HEK293 (cell line): ENCODE measurements at regions not wholly inside any gene's neighbourhood (a gene's known extent, or its start where the extent isn't known, plus 50 kb on each side); places are given as distances from the start of the nearest gene placed in this dataset.
"Not testable (repeated sequence)": the region's sequence is repeated elsewhere in the genome, so short reads cannot be mapped to it uniquely, and the experiment has no call there.

Experiments
- SETDB1 ChIP-seq: IDR thresholded peaks from one replicate; pipeline ENCODE4 v1.6.1; 2017; ENCODE audit warnings: mild to moderate bottlenecking, low read length, moderate library complexity, mixed read lengths; ENCODE audit not compliant: insufficient read length
- ZBTB1 ChIP-seq: fragments of 450-650 bp; formaldehyde crosslinking; IDR thresholded peaks from 2 replicates; pipeline ENCODE4 v1.5.1; 2016; ENCODE audit warnings: missing biosample characterization, missing genetic modification characterization

DNA sequence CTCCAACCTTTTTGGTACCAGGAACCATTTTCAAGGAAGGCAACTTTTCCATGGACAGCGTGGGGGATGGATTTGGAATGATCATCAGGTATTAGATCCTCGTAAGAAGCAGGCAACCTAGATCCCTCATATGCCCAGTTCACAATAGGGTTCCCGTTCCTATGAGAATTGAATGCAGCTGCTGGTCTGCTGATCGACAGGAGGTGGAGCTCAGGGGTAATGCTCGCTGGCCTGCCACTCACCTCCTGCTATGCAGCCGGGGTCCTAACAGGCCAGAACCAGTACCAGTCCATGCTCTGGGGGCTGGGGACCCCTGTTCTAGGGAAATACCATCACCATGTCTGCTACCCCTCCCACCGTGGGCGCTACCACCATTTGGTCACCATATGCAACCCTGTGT, 167.2 kb upstream of the NBPF19 start:
- not testable (repeated sequence) for TF ChIP-seq ZBTB1, SETDB1
